H9 (cell line): ENCODE measurements at regions not wholly inside any gene's neighbourhood (a gene's known extent, or its start where the extent isn't known, plus 50 kb on each side); places are given as distances from the start of the nearest gene placed in this dataset.

Source experiments
- DNase-seq: peaks from one replicate; pipeline ENCODE4 v3.0.0-alpha.2; 2017
- H2AFZ ChIP-seq: one replicate; pipeline ENCODE4 v1.6.1; 2013; ENCODE audit warnings: mild to moderate bottlenecking, low read length, control low read depth, moderate library complexity
- H2AK5ac ChIP-seq: 2 replicates; pipeline ENCODE4 v1.6.1; 2013; ENCODE audit warnings: low read length, control low read depth, mixed read lengths; ENCODE audit not compliant: insufficient read length
- H2BK120ac ChIP-seq: one replicate; pipeline ENCODE4 v1.6.1; 2013; ENCODE audit warnings: low read depth, mild to moderate bottlenecking, low read length, control low read depth, inconsistent platforms; ENCODE audit not compliant: poor library complexity, severe bottlenecking
- H2BK12ac ChIP-seq: 2 replicates; pipeline ENCODE4 v1.6.1; 2013; ENCODE audit warnings: low read length, control low read depth, mixed read lengths, low read depth; ENCODE audit not compliant: insufficient read length
- H2BK15ac ChIP-seq: 2 replicates; pipeline ENCODE4 v1.6.1; 2013; ENCODE audit warnings: low read depth, low read length, control low read depth
- H2BK20ac ChIP-seq: one replicate; pipeline ENCODE4 v1.6.1; 2013; ENCODE audit warnings: low read depth, mild to moderate bottlenecking, low read length, control low read depth, inconsistent platforms; ENCODE audit not compliant: poor library complexity, severe bottlenecking
- H2BK5ac ChIP-seq: 2 replicates; pipeline ENCODE4 v1.6.1; 2013; ENCODE audit warnings: low read length, control low read depth, mixed read lengths; ENCODE audit not compliant: insufficient read length
- H3K14ac ChIP-seq: 2 replicates; pipeline ENCODE4 v1.6.1; 2013; ENCODE audit warnings: low read length, control low read depth; ENCODE audit not compliant: insufficient read depth
- H3K18ac ChIP-seq: 2 replicates; pipeline ENCODE4 v1.6.1; 2013; ENCODE audit warnings: low read depth, mild to moderate bottlenecking, mixed read lengths, low read length, control low read depth; ENCODE audit not compliant: insufficient read length
- H3K23ac ChIP-seq: 2 replicates; pipeline ENCODE4 v1.6.1; 2013; ENCODE audit warnings: low read length, control low read depth, mixed read lengths, low read depth; ENCODE audit not compliant: insufficient read length
- H3K23me2 ChIP-seq: 2 replicates; pipeline ENCODE4 v1.6.1; 2013; ENCODE audit warnings: low read depth, mild to moderate bottlenecking, mixed read lengths, low read length, control low read depth; ENCODE audit not compliant: insufficient read length, poor library complexity, severe bottlenecking
- H3K27ac ChIP-seq: 2 replicates; pipeline ENCODE4 v1.5.1; 2013; ENCODE audit warnings: low read length, control low read depth, mixed read lengths, low read depth; ENCODE audit not compliant: insufficient read length
- H3K27me3 ChIP-seq: 2 replicates; pipeline ENCODE4 v1.6.1; 2013; ENCODE audit warnings: low read length, control low read depth, inconsistent platforms; ENCODE audit not compliant: insufficient read depth
- H3K4ac ChIP-seq: 2 replicates; pipeline ENCODE4 v1.6.1; 2013; ENCODE audit warnings: low read depth, mild to moderate bottlenecking, control low read depth, inconsistent platforms, low read length, moderate library complexity
- H3K4me1 ChIP-seq: 2 replicates; pipeline ENCODE4 v1.6.1; 2013; ENCODE audit warnings: low read length, control low read depth, inconsistent platforms; ENCODE audit not compliant: insufficient read depth
- H3K4me2 ChIP-seq: 2 replicates; pipeline ENCODE4 v1.6.1; 2013; ENCODE audit warnings: low read length, control low read depth, mixed read lengths; ENCODE audit not compliant: insufficient read length, insufficient read depth
- H3K56ac ChIP-seq: 2 replicates; pipeline ENCODE4 v1.6.1; 2013; ENCODE audit warnings: low read depth, mild to moderate bottlenecking, mixed read lengths, low read length, control low read depth; ENCODE audit not compliant: insufficient read length
- H3K79me1 ChIP-seq: 2 replicates; pipeline ENCODE4 v1.6.1; 2013; ENCODE audit warnings: low read depth, mild to moderate bottlenecking, moderate library complexity, low read length, control low read depth, inconsistent platforms; ENCODE audit not compliant: insufficient read depth, poor library complexity, severe bottlenecking
- H3K79me2 ChIP-seq: 2 replicates; pipeline ENCODE4 v1.6.1; 2013; ENCODE audit warnings: low read length, control low read depth, inconsistent platforms; ENCODE audit not compliant: insufficient read depth
- H3K9ac ChIP-seq: 2 replicates; pipeline ENCODE4 v1.6.1; 2013; ENCODE audit warnings: low read length, control low read depth, mixed read lengths; ENCODE audit not compliant: insufficient read length; ENCODE audit errors: extremely low read depth
- H3K9me3 ChIP-seq: one replicate; pipeline ENCODE4 v1.6.1; 2013; ENCODE audit warnings: low read depth, low read length, inconsistent platforms; ENCODE audit not compliant: control insufficient read depth
- H3T11ph ChIP-seq: one replicate; pipeline ENCODE4 v1.6.1; 2013; ENCODE audit warnings: mild to moderate bottlenecking, low read length, control low read depth, inconsistent platforms
- H4K20me1 ChIP-seq: one replicate; pipeline ENCODE4 v1.6.1; 2013; ENCODE audit not compliant: control insufficient read depth, insufficient read length, insufficient read depth
- H4K5ac ChIP-seq: 2 replicates; pipeline ENCODE4 v1.6.1; 2013; ENCODE audit warnings: low read depth, mild to moderate bottlenecking, mixed read lengths, low read length, control low read depth; ENCODE audit not compliant: insufficient read length
- H4K8ac ChIP-seq: replicated peaks from 2 replicates; pipeline ENCODE4 v1.6.1; 2013; ENCODE audit warnings: low read length, control low read depth, mixed read lengths, low read depth; ENCODE audit not compliant: insufficient read length
- H4K91ac ChIP-seq: 2 replicates; pipeline ENCODE4 v1.6.1; 2013; ENCODE audit warnings: low read depth, mild to moderate bottlenecking, moderate library complexity, mixed read lengths, low read length, control low read depth; ENCODE audit not compliant: insufficient read length
- H3K27ac Mint-ChIP-seq, 3 experiments: 2 replicates in 2 of 3; 3 replicates in 1 of 3; pipeline ENCODE4 v1.8.0; 2020 to 2021; ENCODE audit warnings: mixed read lengths in 3 of 3, mild to moderate bottlenecking in 1 of 3, moderate library complexity in 1 of 3
- H3K27me3 Mint-ChIP-seq: 2 replicates; pipeline ENCODE4 v1.8.0; 2021; ENCODE audit warnings: low read depth, mild to moderate bottlenecking, moderate library complexity, mixed read lengths
- H3K36me3 Mint-ChIP-seq, 3 experiments: 2 replicates in 2 of 3; 3 replicates in 1 of 3; pipeline ENCODE4 v1.8.0; 2020 to 2021; ENCODE audit warnings: low read depth in 3 of 3, mixed read lengths in 3 of 3; ENCODE audit not compliant: insufficient read depth in 1 of 3
- H3K4me1 Mint-ChIP-seq, 2 experiments: 2 replicates each; pipeline ENCODE4 v1.8.0; 2020; ENCODE audit warnings: mixed read lengths in 2 of 2
- H3K4me3 Mint-ChIP-seq, 2 experiments: 2 replicates in 1 of 2; 3 replicates in 1 of 2; pipeline ENCODE4 v1.8.0; 2020 to 2021; ENCODE audit warnings: mild to moderate bottlenecking in 2 of 2, mixed read lengths in 2 of 2, moderate library complexity in 1 of 2
- H3K9me3 Mint-ChIP-seq, 2 experiments: 2 replicates in 1 of 2; 3 replicates in 1 of 2; pipeline ENCODE4 v1.8.0; 2020; ENCODE audit warnings: mild to moderate bottlenecking in 2 of 2, mixed read lengths in 2 of 2, moderate library complexity in 1 of 2
- WGBS: extraction: QIAGEN DNeasy Blood & Tissue Kit; methylation state at CpG from one replicate; pipeline ENCODE4 v1.1.7; 2013; ENCODE audit warnings: missing lambda C conversion rate, low lambda C conversion rate, mixed read lengths; ENCODE audit not compliant: insufficient read length; ENCODE audit errors: extremely low coverage; 5-methylcytosine and 5-hydroxymethylcytosine counted together
- TF ChIP-seq, protein P1 (sequence below): fragments of 200-600 bp; sonication (generic); conservative IDR thresholded peaks from 3 replicates; pipeline ENCODE4 v1.8.0; 2021; ENCODE audit warnings: antibody characterized with exemption, mild to moderate bottlenecking

DNA sequence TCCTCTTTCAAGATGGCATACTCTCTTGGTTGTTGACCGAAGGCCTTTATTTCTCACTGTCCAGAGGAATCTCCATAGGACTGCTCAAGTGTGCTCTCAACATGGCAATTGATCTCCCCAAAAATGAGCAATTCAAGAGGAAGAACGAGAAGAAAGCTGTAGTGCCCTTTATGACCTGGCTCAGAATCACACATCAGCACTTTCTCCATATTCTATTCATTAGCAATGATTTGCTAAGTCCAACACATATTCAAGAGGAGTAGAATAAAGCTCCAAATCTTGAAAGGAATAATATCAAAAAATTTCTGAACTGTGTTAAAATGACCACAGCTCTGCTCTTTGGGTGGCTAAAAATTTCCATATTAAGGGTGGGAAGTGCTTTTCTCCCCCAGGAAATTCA lies 151.6 kb upstream of the SYNPR start:
- no peak overlapping the region for H4K5ac ChIP-seq
- H3K4ac ChIP-seq: no peak overlapping the region
- H3T11ph ChIP-seq: no peak overlapping the region
- no peak overlapping the region for H4K91ac ChIP-seq
- no peak overlapping the region for H2BK15ac ChIP-seq
- no peaks in the 10 kb centered on the region for H3K23me2 ChIP-seq
- H3K18ac ChIP-seq: no peak overlapping the region
- H2BK5ac ChIP-seq: no peak overlapping the region
- no peaks in the 10 kb centered on the region for H3K27me3 ChIP-seq
- H2BK12ac ChIP-seq: no peak overlapping the region
- no peaks in the 10 kb centered on the region for H3K9me3 Mint-ChIP-seq
- H2BK20ac ChIP-seq: no peak overlapping the region
- H3K79me1 ChIP-seq: no peaks in the 10 kb centered on the region
- no peaks in the 10 kb centered on the region for H3K9me3 ChIP-seq
- H3K4me3 Mint-ChIP-seq: no peak overlapping the region
- TF ChIP-seq, protein P1, sequence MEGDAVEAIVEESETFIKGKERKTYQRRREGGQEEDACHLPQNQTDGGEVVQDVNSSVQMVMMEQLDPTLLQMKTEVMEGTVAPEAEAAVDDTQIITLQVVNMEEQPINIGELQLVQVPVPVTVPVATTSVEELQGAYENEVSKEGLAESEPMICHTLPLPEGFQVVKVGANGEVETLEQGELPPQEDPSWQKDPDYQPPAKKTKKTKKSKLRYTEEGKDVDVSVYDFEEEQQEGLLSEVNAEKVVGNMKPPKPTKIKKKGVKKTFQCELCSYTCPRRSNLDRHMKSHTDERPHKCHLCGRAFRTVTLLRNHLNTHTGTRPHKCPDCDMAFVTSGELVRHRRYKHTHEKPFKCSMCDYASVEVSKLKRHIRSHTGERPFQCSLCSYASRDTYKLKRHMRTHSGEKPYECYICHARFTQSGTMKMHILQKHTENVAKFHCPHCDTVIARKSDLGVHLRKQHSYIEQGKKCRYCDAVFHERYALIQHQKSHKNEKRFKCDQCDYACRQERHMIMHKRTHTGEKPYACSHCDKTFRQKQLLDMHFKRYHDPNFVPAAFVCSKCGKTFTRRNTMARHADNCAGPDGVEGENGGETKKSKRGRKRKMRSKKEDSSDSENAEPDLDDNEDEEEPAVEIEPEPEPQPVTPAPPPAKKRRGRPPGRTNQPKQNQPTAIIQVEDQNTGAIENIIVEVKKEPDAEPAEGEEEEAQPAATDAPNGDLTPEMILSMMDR: no peak
- H3K4me1 Mint-ChIP-seq: peaks cover 20 to 22% of the 10 kb centered on the region in 2 experiments
- no peak for DNase-seq
- no peak overlapping the region for H2BK120ac ChIP-seq
- H3K27ac ChIP-seq: no peak overlapping the region
- no peak overlapping the region for H2AK5ac ChIP-seq
- H3K36me3 Mint-ChIP-seq: peaks cover 0 to 5% (median 4%) of the 10 kb centered on the region in 3 experiments; a peak in 3 of 7 replicates
- no peak overlapping the region for H3K23ac ChIP-seq
- peaks cover 9% of the 10 kb centered on the region for H3K4me1 ChIP-seq
- H4K8ac ChIP-seq: no peak overlapping the region
- no peak overlapping the region for H2AFZ ChIP-seq
- no peak overlapping the region for H3K14ac ChIP-seq
- no peaks in the 10 kb centered on the region for H3K79me2 ChIP-seq
- H4K20me1 ChIP-seq: no peaks in the 10 kb centered on the region
- no peak overlapping the region for H3K9ac ChIP-seq
- no peak overlapping the region for H3K4me2 ChIP-seq
- no peaks in the 10 kb centered on the region for H3K27me3 Mint-ChIP-seq
- no peak overlapping the region for H3K56ac ChIP-seq
- H3K27ac Mint-ChIP-seq: no peak overlapping the region
- no CpG with 5 or more reads among the region's 2 CpGs for WGBS
